ENCODE measurements at regions not wholly inside any gene's neighbourhood (a gene's known extent, or its start where the extent isn't known, plus 50 kb on each side); places are given as distances from the start of the nearest gene placed in this dataset.

- H3K4me1 ChIP-seq = no peaks in the 10 kb centered on the region
- no peaks in the 10 kb centered on the region for H3K36me3 ChIP-seq
- TF ChIP-seq CTCF (IDR thresholded peaks at IDR 0.05) (no peak), POLR2A (IDR thresholded peaks at IDR 0.05) (no peak)
- no peaks in the 10 kb centered on the region for H3K27me3 ChIP-seq
- H3K4me3 ChIP-seq = no peak overlapping the region
- no peak for DNase-seq
- intact Hi-C loops (cut with DNase I) = no loop called here
- no peaks in the 10 kb centered on the region for H3K9me3 ChIP-seq
- H3K27ac ChIP-seq = no peak overlapping the region
- 67 to 83% methylated on average over 3 of the region's 3 CpGs for WGBS, 2 donors
Observed at GRCh38 chr1:199167460-199167859, 528.6 kb downstream of the PTPRC start.

- intact Hi-C loops (cut with DNase I) = no loop called here
- Histone ChIP-seq H3K36me3 (no peaks in the 10 kb centered on the region), H3K27ac (no peak overlapping the region), H3K4me3 (no peak overlapping the region), H3K27me3 (no peaks in the 10 kb centered on the region), H3K4me1 (no peaks in the 10 kb centered on the region), H3K9me3 (no peaks in the 10 kb centered on the region)
- no peak for TF ChIP-seq CTCF (IDR thresholded peaks at IDR 0.05)
- no peak for TF ChIP-seq POLR2A (IDR thresholded peaks at IDR 0.05)
- 67 to 71% methylated on average over 2 of the region's 2 CpGs for WGBS, 2 donors
- DNase-seq = no peak
Observed at GRCh38 chr1:199168888-199169585, 530.2 kb downstream of the PTPRC start.

GRCh38 chr1:199170711-199171110 lies 531.9 kb downstream of the PTPRC start:
- WGBS, 2 donors = 58 to 84% methylated on average over 3 of the region's 3 CpGs
- DNase-seq = no peak

GRCh38 chr1:199172171-199173124 lies 533.6 kb downstream of the PTPRC start:
- TF ChIP-seq CTCF (IDR thresholded peaks at IDR 0.05) = no peak
- TF ChIP-seq POLR2A (IDR thresholded peaks at IDR 0.05) = no peak
- H3K27me3 ChIP-seq = no peaks in the 10 kb centered on the region
- no peak overlapping the region for H3K27ac ChIP-seq
- no peaks in the 10 kb centered on the region for H3K36me3 ChIP-seq
- H3K4me1 ChIP-seq = no peaks in the 10 kb centered on the region
- intact Hi-C loops (cut with DNase I) = no loop called here
- H3K9me3 ChIP-seq = no peaks in the 10 kb centered on the region
- 62 to 72% methylated on average over 4 of the region's 4 CpGs for WGBS, 2 donors
- DNase-seq = no peak
- no peak overlapping the region for H3K4me3 ChIP-seq

More at GRCh38 chr1:199170711-199171110, 531.9 kb downstream of the PTPRC start:
- no peak for TF ChIP-seq CTCF (IDR thresholded peaks at IDR 0.05)
- TF ChIP-seq POLR2A (IDR thresholded peaks at IDR 0.05) = no peak
- H3K36me3 ChIP-seq = no peaks in the 10 kb centered on the region
- no peaks in the 10 kb centered on the region for H3K4me1 ChIP-seq
- H3K9me3 ChIP-seq = no peaks in the 10 kb centered on the region
- no peak overlapping the region for H3K4me3 ChIP-seq
- H3K27me3 ChIP-seq = no peaks in the 10 kb centered on the region
- intact Hi-C loops (cut with DNase I) = no loop called here
- H3K27ac ChIP-seq = no peak overlapping the region

GRCh38 chr1:199173356-199173755 lies 534.5 kb downstream of the PTPRC start:
- Histone ChIP-seq H3K4me1 (no peaks in the 10 kb centered on the region), H3K4me3 (no peak overlapping the region), H3K27me3 (no peaks in the 10 kb centered on the region), H3K27ac (no peak overlapping the region), H3K9me3 (no peaks in the 10 kb centered on the region), H3K36me3 (no peaks in the 10 kb centered on the region)
- no peak for DNase-seq
- intact Hi-C loops (cut with DNase I) = no loop called here
- TF ChIP-seq POLR2A (IDR thresholded peaks at IDR 0.05) = no peak
- TF ChIP-seq CTCF (IDR thresholded peaks at IDR 0.05) = no peak
